CD14-positive monocyte (primary cell): ENCODE measurements at regions not wholly inside any gene's neighbourhood (a gene's known extent, or its start where the extent isn't known, plus 50 kb on each side); places are given as distances from the start of the nearest gene placed in this dataset.

ENCODE experiments used
- DNase-seq, 3 donors: peaks; one replicate each; pipeline ENCODE4 v3.0.0-alpha.2; 2011 to 2022
- H2AFZ ChIP-seq: 2 replicates; pipeline ENCODE4 v1.6.0; 2012; ENCODE audit warnings: mild to moderate bottlenecking, low read depth, low read length, inconsistent platforms; ENCODE audit not compliant: insufficient read depth, poor library complexity, severe bottlenecking
- H3K27ac ChIP-seq, 2 donors: 1 replicate in 1 of 2; 2 replicates in 1 of 2; pipeline ENCODE4 v1.5.1; 2012 to 2013; ENCODE audit warnings: low read length in 2 of 2, control low read depth in 1 of 2, inconsistent platforms in 1 of 2, low read depth in 1 of 2, mild to moderate bottlenecking in 1 of 2
- H3K27me3 ChIP-seq, 2 donors: one replicate each; pipeline versions ENCODE4 v1.6.0 to v1.6.1; 2011 to 2013; ENCODE audit warnings: low read length in 2 of 2; ENCODE audit not compliant: control insufficient read depth in 2 of 2, insufficient read depth in 2 of 2
- H3K36me3 ChIP-seq, 2 donors: replicated peaks in 1 of 2; 1 replicate in 1 of 2; 2 replicates in 1 of 2; pipeline versions ENCODE4 v1.5.1 to v1.6.1; 2012 to 2013; ENCODE audit warnings: low read length in 2 of 2, control low read depth in 1 of 2, inconsistent platforms in 1 of 2, mild to moderate bottlenecking in 1 of 2; ENCODE audit not compliant: insufficient read depth in 2 of 2, control insufficient read depth in 1 of 2
- H3K4me1 ChIP-seq, 2 donors: 1 replicate in 1 of 2; 2 replicates in 1 of 2; pipeline versions ENCODE4 v1.5.1 to v1.6.1; 2012 to 2013; ENCODE audit warnings: low read length in 2 of 2, control low read depth in 1 of 2, inconsistent platforms in 1 of 2, mild to moderate bottlenecking in 1 of 2, moderate library complexity in 1 of 2; ENCODE audit not compliant: insufficient read depth in 2 of 2, control insufficient read depth in 1 of 2
- H3K4me2 ChIP-seq: replicated peaks from 2 replicates; pipeline ENCODE3; 2012; ENCODE audit warnings: low read length, moderate library complexity, mild to moderate bottlenecking; ENCODE audit not compliant: poor library complexity, severe bottlenecking; ENCODE audit errors: extremely low read depth
- H3K4me3 ChIP-seq, 3 experiments: fragments of 200-600 bp in 1 of 3; sonication (generic) in 1 of 3; replicated peaks in 1 of 3; 1 replicate in 2 of 3; 2 replicates in 1 of 3; pipeline ENCODE4 v1.5.1; 2011 to 2013; ENCODE audit warnings: low read length in 3 of 3, mild to moderate bottlenecking in 3 of 3, control low read depth in 2 of 3, low read depth in 2 of 3, inconsistent platforms in 1 of 3, moderate library complexity in 1 of 3
- H3K79me2 ChIP-seq: 2 replicates; pipeline ENCODE4 v1.6.0; 2012; ENCODE audit warnings: mild to moderate bottlenecking, control low read depth, inconsistent platforms, low read length, moderate library complexity; ENCODE audit not compliant: insufficient read depth
- H3K9ac ChIP-seq: 2 replicates; pipeline ENCODE4 v1.6.0; 2017; ENCODE audit warnings: low read length, mild to moderate bottlenecking; ENCODE audit not compliant: insufficient read depth, poor library complexity, severe bottlenecking
- H3K9me3 ChIP-seq, 2 donors: replicated peaks in 1 of 2; 1 replicate in 1 of 2; 2 replicates in 1 of 2; pipeline versions ENCODE4 v1.5.1 to v1.6.1; 2012 to 2013; ENCODE audit warnings: low read length in 2 of 2, control low read depth in 1 of 2; ENCODE audit not compliant: control insufficient read depth in 1 of 2, insufficient read depth in 1 of 2
- H4K20me1 ChIP-seq: 2 replicates; pipeline ENCODE4 v1.6.0; 2012; ENCODE audit warnings: mild to moderate bottlenecking, low read length, control low read depth, moderate library complexity; ENCODE audit not compliant: insufficient read depth
- H3K27ac Mint-ChIP-seq, 7 donors: one replicate each; pipeline ENCODE4 v1.8.0; 2020; ENCODE audit warnings: mild to moderate bottlenecking in 7 of 7, mixed read lengths in 7 of 7, moderate library complexity in 6 of 7, inconsistent platforms in 2 of 7
- H3K27me3 Mint-ChIP-seq, 3 donors: one replicate each; pipeline ENCODE4 v1.8.0; 2021 to 2022; ENCODE audit warnings: low read depth in 3 of 3, mild to moderate bottlenecking in 3 of 3, mixed read lengths in 3 of 3, moderate library complexity in 3 of 3, inconsistent platforms in 1 of 3
- H3K36me3 Mint-ChIP-seq, 2 donors: one replicate each; pipeline ENCODE4 v1.8.0; 2020; ENCODE audit warnings: mixed read lengths in 2 of 2, inconsistent platforms in 1 of 2, mild to moderate bottlenecking in 1 of 2
- H3K4me1 Mint-ChIP-seq: one replicate; pipeline ENCODE4 v1.8.0; 2020; ENCODE audit warnings: mild to moderate bottlenecking, mixed read lengths
- H3K4me3 Mint-ChIP-seq, 2 donors: one replicate each; pipeline ENCODE4 v1.8.0; 2020; ENCODE audit warnings: mild to moderate bottlenecking in 2 of 2, mixed read lengths in 2 of 2, moderate library complexity in 1 of 2
- H3K9me3 Mint-ChIP-seq, 7 donors: one replicate each; pipeline ENCODE4 v1.8.0; 2020 to 2022; ENCODE audit warnings: mixed read lengths in 7 of 7, mild to moderate bottlenecking in 6 of 7, moderate library complexity in 6 of 7, inconsistent platforms in 2 of 7
- CTCF ChIP-seq: fragments of 200-600 bp; IDR thresholded peaks from one replicate; pipeline ENCODE4 v1.8.0; 2022; ENCODE audit warnings: antibody characterized with exemption, mild to moderate bottlenecking
- WGBS: methylation state at CpG from one replicate; pipeline ENCODE4 v1.1.5; 2013; ENCODE audit warnings: missing lambda C conversion rate; ENCODE audit not compliant: insufficient coverage; 5-methylcytosine and 5-hydroxymethylcytosine counted together
- intact Hi-C, 2 donors: fragments of 100-400 bp; cut with micrococcal nuclease; formaldehyde crosslinking; loops; one replicate each; pipeline versions ENCODE4 v1.15.0 to v1.15.1; 2023

- no peak overlapping the region for H3K4me3 ChIP-seq
- Mint-ChIP-seq H3K4me1 (no peaks in the 10 kb centered on the region), H3K4me3 (no peak overlapping the region), H3K9me3 (peaks cover 7 to 14% (median 10%) of the 10 kb centered on the region in 7 donors), H3K36me3 (no peaks in the 10 kb centered on the region), H3K27ac (no peak overlapping the region), H3K27me3 (peaks cover 0 to 1% (median 0%) of the 10 kb centered on the region in 3 donors)
- H3K9me3 ChIP-seq: peaks cover 0 to 6% of the 10 kb centered on the region in 2 donors
- H3K9ac ChIP-seq: no peak overlapping the region
- no peaks in the 10 kb centered on the region for H3K79me2 ChIP-seq
- H3K27ac ChIP-seq: no peak overlapping the region
- no peak overlapping the region for H2AFZ ChIP-seq
- H3K4me2 ChIP-seq: no peak overlapping the region
- no peaks in the 10 kb centered on the region for H3K36me3 ChIP-seq
- H3K27me3 ChIP-seq: no peaks in the 10 kb centered on the region
- H4K20me1 ChIP-seq: no peaks in the 10 kb centered on the region
- no peak for DNase-seq
- no peak for TF ChIP-seq CTCF
- H3K4me1 ChIP-seq: no peaks in the 10 kb centered on the region
- intact Hi-C loops: no loop called here
Observed at GRCh38 chr5:145554399-145554798, 280.7 kb downstream of the PRELID2 start.

- no peak for DNase-seq
- Histone ChIP-seq H3K4me1 (no peaks in the 10 kb centered on the region), H3K4me2 (no peak overlapping the region), H3K27me3 (no peaks in the 10 kb centered on the region), H3K9ac (no peak overlapping the region), H3K27ac (no peak overlapping the region), H3K36me3 (no peaks in the 10 kb centered on the region), H3K4me3 (no peak overlapping the region), H2AFZ (no peak overlapping the region), H3K9me3 (peaks cover 0 to 3% of the 10 kb centered on the region in 2 donors), H3K79me2 (no peaks in the 10 kb centered on the region), H4K20me1 (no peaks in the 10 kb centered on the region)
- intact Hi-C loops: no loop called here
- no peak overlapping the region for H3K27ac Mint-ChIP-seq
- peaks cover 0 to 1% (median 0%) of the 10 kb centered on the region in 3 donors for H3K27me3 Mint-ChIP-seq
- H3K36me3 Mint-ChIP-seq: no peaks in the 10 kb centered on the region
- no peak overlapping the region for H3K4me3 Mint-ChIP-seq
- peaks cover 7 to 17% (median 11%) of the 10 kb centered on the region in 7 donors for H3K9me3 Mint-ChIP-seq
- WGBS: no CpG with 5 or more reads among the region's 2 CpGs
- no peak for TF ChIP-seq CTCF
- no peaks in the 10 kb centered on the region for H3K4me1 Mint-ChIP-seq
Observed at GRCh38 chr5:145553177-145553576, 282.0 kb downstream of the PRELID2 start.
